ENCODE measurements at regions not wholly inside any gene's neighbourhood (a gene's known extent, or its start where the extent isn't known, plus 50 kb on each side); places are given as distances from the start of the nearest gene placed in this dataset.
"Not testable (repeated sequence)": the region's sequence is repeated elsewhere in the genome, so short reads cannot be mapped to it uniquely, and the experiment has no call there.

GRCh38 chrY:18176118-18176517, 150.5 kb downstream of the CDY2A start:
- H3K4me1 ChIP-seq (ENCODE audit: insufficient read depth, low read length); H2AFZ ChIP-seq (ENCODE audit: low read length); in situ Hi-C loops (cut with HindIII; ENCODE audit: extremely low pct_ligation_motif_present, low pct_unique_long_range_greater_than_20kb); H3K27ac ChIP-seq (ENCODE audit: extremely low read length, insufficient read depth, low read length); DNase-seq (ENCODE audit: low spot score); H3K9ac ChIP-seq (ENCODE audit: insufficient read depth, low read depth, low read length); H4K20me1 ChIP-seq (ENCODE audit: insufficient read depth, low read length); intact Hi-C loops (cut with micrococcal nuclease; ENCODE audit: unreplicated experiment); H3K4me3 ChIP-seq (replicated peaks in 1 of 3; ENCODE audit: insufficient read depth in 1 of 3, low read depth in 2 of 3, low read length in 3 of 3); CTCF ChIA-PET (ENCODE audit: low intra/inter-chr PET ratio, low total read pairs); H3K27me3 ChIP-seq (ENCODE audit: control insufficient read depth in 1 of 2, insufficient read depth in 2 of 2, low read length in 2 of 2); H3K79me2 ChIP-seq (ENCODE audit: insufficient read depth, low read length); BruUV-seq (replicated peaks); H3K9me3 ChIP-seq (ENCODE audit: low read length); H3K4me2 ChIP-seq (ENCODE audit: low read depth, low read length); H3K36me3 ChIP-seq (replicated peaks in 1 of 2; ENCODE audit: control insufficient read depth in 1 of 2, insufficient read depth in 2 of 2, low read length in 2 of 2); POLR2A ChIA-PET: not testable (repeated sequence)
- FAIRE-seq (peak; percentile 49), ATAC-seq (peak; percentile 93)
- no CpG with 5 or more reads among the region's 12 CpGs for WGBS (ENCODE audit: low lambda C conversion rate)

DNA sequence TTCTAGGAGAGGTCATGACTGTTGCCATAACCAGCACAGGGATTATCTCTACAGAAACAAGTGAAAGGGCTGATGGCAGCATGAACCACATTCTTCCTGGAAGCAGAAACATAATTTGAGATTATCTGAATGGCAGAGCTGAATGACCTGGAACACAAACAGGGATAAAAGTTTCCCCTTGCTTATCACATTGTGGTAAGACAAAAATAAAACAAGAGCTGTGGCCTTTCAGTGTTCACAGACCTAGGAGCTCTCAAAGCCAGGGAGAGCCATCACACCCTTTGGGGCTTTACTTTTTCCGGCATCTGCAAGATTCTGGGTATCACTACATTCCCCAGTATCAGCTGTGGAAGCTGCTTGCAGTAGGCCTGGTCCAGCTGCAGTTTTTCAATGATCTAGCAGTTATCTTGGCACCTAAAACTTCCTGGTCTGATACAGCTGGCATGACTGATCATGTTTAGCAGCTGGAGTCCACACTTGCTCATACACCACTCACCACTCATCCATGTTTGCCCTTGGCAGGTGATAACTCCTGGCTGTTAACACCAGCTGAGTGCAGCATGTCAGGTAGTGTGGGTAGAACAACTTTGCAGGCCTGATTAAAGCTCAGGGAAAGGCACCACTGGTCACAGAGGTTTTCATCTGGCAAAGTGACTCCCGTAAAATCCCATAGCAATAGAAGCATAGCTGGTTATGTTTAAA, 163.5 kb downstream of the CDY2A start:
- intact Hi-C loops (cut with micrococcal nuclease; ENCODE audit: unreplicated experiment); in situ Hi-C loops (cut with HindIII; ENCODE audit: extremely low pct_ligation_motif_present, low pct_unique_long_range_greater_than_20kb); DNase-seq (ENCODE audit: low spot score); FAIRE-seq; H2AFZ ChIP-seq (ENCODE audit: low read length); CTCF ChIA-PET (ENCODE audit: low intra/inter-chr PET ratio, low total read pairs); H3K36me3 ChIP-seq (replicated peaks in 1 of 2; ENCODE audit: control insufficient read depth in 1 of 2, insufficient read depth in 2 of 2, low read length in 2 of 2); H3K4me3 ChIP-seq (replicated peaks in 1 of 3; ENCODE audit: insufficient read depth in 1 of 3, low read depth in 2 of 3, low read length in 3 of 3); ATAC-seq; BruUV-seq (replicated peaks); H3K4me1 ChIP-seq (ENCODE audit: insufficient read depth, low read length); H3K9me3 ChIP-seq (ENCODE audit: low read length); H3K27ac ChIP-seq (ENCODE audit: extremely low read length, insufficient read depth, low read length); H3K4me2 ChIP-seq (ENCODE audit: low read depth, low read length); H3K27me3 ChIP-seq (ENCODE audit: control insufficient read depth in 1 of 2, insufficient read depth in 2 of 2, low read length in 2 of 2); H4K20me1 ChIP-seq (ENCODE audit: insufficient read depth, low read length); H3K9ac ChIP-seq (ENCODE audit: insufficient read depth, low read depth, low read length); H3K79me2 ChIP-seq (ENCODE audit: insufficient read depth, low read length); POLR2A ChIA-PET: not testable (repeated sequence)
- no CpG with 5 or more reads among the region's 2 CpGs for WGBS (ENCODE audit: low lambda C conversion rate)

- peak; percentile 42 for FAIRE-seq
- CTCF ChIA-PET (ENCODE audit: low intra/inter-chr PET ratio, low total read pairs); ATAC-seq; BruUV-seq (replicated peaks); DNase-seq (ENCODE audit: low spot score); H3K36me3 ChIP-seq (replicated peaks in 1 of 2; ENCODE audit: control insufficient read depth in 1 of 2, insufficient read depth in 2 of 2, low read length in 2 of 2); H2AFZ ChIP-seq (ENCODE audit: low read length); in situ Hi-C loops (cut with HindIII; ENCODE audit: extremely low pct_ligation_motif_present, low pct_unique_long_range_greater_than_20kb); H3K4me1 ChIP-seq (ENCODE audit: insufficient read depth, low read length); POLR2A ChIA-PET; H3K79me2 ChIP-seq (ENCODE audit: insufficient read depth, low read length); H3K9me3 ChIP-seq (ENCODE audit: low read length); H3K4me2 ChIP-seq (ENCODE audit: low read depth, low read length); intact Hi-C loops (cut with micrococcal nuclease; ENCODE audit: unreplicated experiment); H3K27me3 ChIP-seq (ENCODE audit: control insufficient read depth in 1 of 2, insufficient read depth in 2 of 2, low read length in 2 of 2); H3K27ac ChIP-seq (ENCODE audit: extremely low read length, insufficient read depth, low read length); H4K20me1 ChIP-seq (ENCODE audit: insufficient read depth, low read length); H3K4me3 ChIP-seq (replicated peaks in 1 of 3; ENCODE audit: insufficient read depth in 1 of 3, low read depth in 2 of 3, low read length in 3 of 3); H3K9ac ChIP-seq (ENCODE audit: insufficient read depth, low read depth, low read length): not testable (repeated sequence)
These were observed 212.0 kb downstream of the CDY2A start for GRCh38 chrY:18237580-18237979.

DNA sequence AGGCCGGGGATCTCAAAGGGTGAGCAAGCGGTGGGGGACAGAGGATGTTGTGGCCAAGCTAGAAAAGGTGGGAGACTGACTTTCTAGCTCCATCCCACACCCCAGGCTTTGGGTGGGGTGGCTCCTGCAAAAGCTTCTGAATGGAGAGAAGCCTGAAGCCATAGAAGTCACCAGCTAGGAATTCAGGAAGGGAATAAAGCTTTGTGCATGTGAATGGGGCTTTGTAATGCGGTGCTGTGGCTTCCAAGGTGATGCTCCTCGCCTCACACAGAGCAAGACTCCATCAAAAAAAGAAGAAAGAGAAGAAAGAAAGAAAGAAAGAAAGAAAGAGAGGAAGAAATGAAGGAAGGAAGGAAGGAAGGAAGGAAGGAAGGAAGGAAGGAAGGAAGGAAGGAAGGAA, 237.0 kb downstream of the CDY2A start:
- H3K4me3 ChIP-seq (replicated peaks in 1 of 3; ENCODE audit: insufficient read depth in 1 of 3, low read depth in 2 of 3, low read length in 3 of 3); H3K9ac ChIP-seq (ENCODE audit: insufficient read depth, low read depth, low read length); H3K4me1 ChIP-seq (ENCODE audit: insufficient read depth, low read length); ATAC-seq; FAIRE-seq; H3K79me2 ChIP-seq (ENCODE audit: insufficient read depth, low read length); POLR2A ChIA-PET; H3K36me3 ChIP-seq (replicated peaks in 1 of 2; ENCODE audit: control insufficient read depth in 1 of 2, insufficient read depth in 2 of 2, low read length in 2 of 2); H3K9me3 ChIP-seq (ENCODE audit: low read length); intact Hi-C loops (cut with micrococcal nuclease; ENCODE audit: unreplicated experiment); BruUV-seq (replicated peaks); H3K27ac ChIP-seq (ENCODE audit: extremely low read length, insufficient read depth, low read length); H3K4me2 ChIP-seq (ENCODE audit: low read depth, low read length); H4K20me1 ChIP-seq (ENCODE audit: insufficient read depth, low read length); in situ Hi-C loops (cut with HindIII; ENCODE audit: extremely low pct_ligation_motif_present, low pct_unique_long_range_greater_than_20kb); H2AFZ ChIP-seq (ENCODE audit: low read length); DNase-seq (ENCODE audit: low spot score); CTCF ChIA-PET (ENCODE audit: low intra/inter-chr PET ratio, low total read pairs); H3K27me3 ChIP-seq (ENCODE audit: control insufficient read depth in 1 of 2, insufficient read depth in 2 of 2, low read length in 2 of 2): not testable (repeated sequence)
- WGBS (ENCODE audit: low lambda C conversion rate): no CpG with 5 or more reads among the region's 4 CpGs

All from HepG2 (cell line).